IMR-90 (cell line): ENCODE measurements at regions not wholly inside any gene's neighbourhood (a gene's known extent, or its start where the extent isn't known, plus 50 kb on each side); places are given as distances from the start of the nearest gene placed in this dataset.

Source experiments
- ATAC-seq: fragments of 200-7000 bp; cut with Tn5 transposase; 2 replicates; pipeline ENCODE4 v1.9.1; 2020; ENCODE audit warnings: low read depth, mild to moderate bottlenecking, moderate library complexity
- BruUV-seq: library from RNA; stranded (reverse); fragments of 400-500 nt; replicated peaks from 2 replicates; lab custom pipeline; 2021; lab: Mats Ljungman, UMichigan
- CTCF ChIA-PET: fragments of 300-600 bp; formaldehyde crosslinking; extraction: SDS; loops from one replicate; lab custom pipeline; 2021; ENCODE audit warnings: antibody characterized with exemption; lab: Yijun Ruan, JAX
- POLR2A ChIA-PET: fragments of 300-600 bp; sonication (Branson Sonifier 250); formaldehyde crosslinking; loops from one replicate; lab custom pipeline; 2022; ENCODE audit warnings: antibody characterized with exemption; ENCODE audit not compliant: unreplicated experiment; lab: Charles Lee
- DNase-seq: peaks from one replicate; pipeline ENCODE4 v3.0.0; 2013
- H2AFZ ChIP-seq: replicated peaks from 2 replicates; pipeline ENCODE3; 2013; ENCODE audit warnings: low read length, mild to moderate bottlenecking; ENCODE audit not compliant: poor library complexity
- H2AK5ac ChIP-seq: 2 replicates; pipeline ENCODE4 v1.6.1; 2013; ENCODE audit warnings: low read depth, low read length, inconsistent platforms
- H2AK9ac ChIP-seq: replicated peaks from 2 replicates; pipeline ENCODE3; 2013; ENCODE audit warnings: mild to moderate bottlenecking, low read depth, low read length, moderate library complexity; ENCODE audit not compliant: poor library complexity
- H2BK120ac ChIP-seq: 2 replicates; pipeline ENCODE4 v1.6.1; 2013; ENCODE audit warnings: low read depth, low read length, inconsistent platforms
- H2BK15ac ChIP-seq: 3 replicates; pipeline ENCODE4 v1.6.1; 2013; ENCODE audit warnings: low read depth, low read length, inconsistent platforms
- H2BK20ac ChIP-seq: 2 replicates; pipeline ENCODE4 v1.6.1; 2013; ENCODE audit warnings: low read depth, mild to moderate bottlenecking, inconsistent platforms, low read length, moderate library complexity
- H2BK5ac ChIP-seq: 2 replicates; pipeline ENCODE4 v1.6.1; 2013; ENCODE audit warnings: mild to moderate bottlenecking, low read depth, low read length, inconsistent platforms; ENCODE audit not compliant: poor library complexity, severe bottlenecking
- H3K14ac ChIP-seq: replicated peaks from 2 replicates; pipeline ENCODE4 v1.6.1; 2013; ENCODE audit warnings: low read depth, low read length, inconsistent platforms
- H3K18ac ChIP-seq: 2 replicates; pipeline ENCODE4 v1.6.1; 2013; ENCODE audit warnings: low read depth, low read length, control low read depth
- H3K23ac ChIP-seq: 2 replicates; pipeline ENCODE4 v1.6.1; 2013; ENCODE audit warnings: low read depth, low read length, inconsistent platforms
- H3K27ac ChIP-seq: 2 replicates; pipeline ENCODE4 v1.5.1; 2013; ENCODE audit warnings: mild to moderate bottlenecking, control low read depth, low read length; ENCODE audit not compliant: insufficient read depth
- H3K27me3 ChIP-seq: 2 replicates; pipeline ENCODE4 v1.6.1; 2013; ENCODE audit warnings: low read length; ENCODE audit not compliant: control insufficient read depth, insufficient read depth
- H3K36me3 ChIP-seq: 2 replicates; pipeline ENCODE4 v1.6.1; 2013; ENCODE audit warnings: low read length, mixed read lengths; ENCODE audit not compliant: control insufficient read depth, insufficient read depth
- H3K4ac ChIP-seq: 2 replicates; pipeline ENCODE4 v1.6.1; 2013; ENCODE audit warnings: low read depth, low read length, inconsistent platforms
- H3K4me1 ChIP-seq: 2 replicates; pipeline ENCODE4 v1.6.1; 2013; ENCODE audit warnings: low read length, mixed read lengths; ENCODE audit not compliant: control insufficient read depth, insufficient read depth
- H3K4me2 ChIP-seq: 2 replicates; pipeline ENCODE4 v1.6.1; 2013; ENCODE audit warnings: low read depth, mild to moderate bottlenecking, control low read depth, low read length, moderate library complexity
- H3K4me3 ChIP-seq: 2 replicates; pipeline ENCODE4 v1.5.1; 2013; ENCODE audit warnings: low read depth, mild to moderate bottlenecking, control low read depth, low read length, moderate library complexity; ENCODE audit not compliant: insufficient read depth
- H3K56ac ChIP-seq: 2 replicates; pipeline ENCODE4 v1.6.1; 2013; ENCODE audit warnings: low read length, inconsistent platforms; ENCODE audit not compliant: insufficient read depth; ENCODE audit errors: extremely low read depth
- H3K79me1 ChIP-seq, 2 experiments: 2 replicates each; pipeline ENCODE4 v1.6.1; 2013; ENCODE audit warnings: low read length in 2 of 2, inconsistent platforms in 1 of 2, low read depth in 1 of 2
- H3K9ac ChIP-seq: 2 replicates; pipeline ENCODE4 v1.6.1; 2013; ENCODE audit warnings: low read depth, low read length, control low read depth
- H3K9me1 ChIP-seq: 2 replicates; pipeline ENCODE4 v1.6.1; 2013; ENCODE audit warnings: low read length, inconsistent platforms; ENCODE audit not compliant: insufficient read depth
- H3K9me3 ChIP-seq: 2 replicates; pipeline ENCODE4 v1.6.1; 2013; ENCODE audit warnings: low read length; ENCODE audit not compliant: control insufficient read depth, insufficient read depth
- H4K20me1 ChIP-seq: 2 replicates; pipeline ENCODE4 v1.6.1; 2013; ENCODE audit warnings: low read length, inconsistent platforms; ENCODE audit not compliant: insufficient read depth
- H4K5ac ChIP-seq: 2 replicates; pipeline ENCODE4 v1.6.1; 2013; ENCODE audit warnings: mild to moderate bottlenecking, low read depth, low read length, control low read depth
- H4K8ac ChIP-seq, 2 experiments: 2 replicates each; pipeline ENCODE4 v1.6.1; 2013; ENCODE audit warnings: low read depth in 2 of 2, low read length in 2 of 2, control low read depth in 1 of 2, inconsistent platforms in 1 of 2
- H4K91ac ChIP-seq: 2 replicates; pipeline ENCODE4 v1.6.1; 2013; ENCODE audit warnings: low read depth, low read length, inconsistent platforms; ENCODE audit not compliant: insufficient read depth
- CEBPB ChIP-seq: IDR thresholded peaks from 2 replicates; pipeline ENCODE4 v1.6.1; 2012; ENCODE audit warnings: low read depth, low read length, improper control_type of control experiment
- CTCF ChIP-seq: conservative IDR thresholded peaks from 2 replicates; pipeline ENCODE4 v1.5.1; 2012; ENCODE audit warnings: mild to moderate bottlenecking, low read depth, low read length, improper control_type of control experiment
- MAFK ChIP-seq: IDR thresholded peaks from 2 replicates; pipeline ENCODE4 v1.6.1; 2012; ENCODE audit warnings: low read depth, low read length, improper control_type of control experiment
- RAD21 ChIP-seq: IDR thresholded peaks from 2 replicates; pipeline ENCODE4 v1.6.1; 2012; ENCODE audit warnings: low read length, improper control_type of control experiment
- RFX5 ChIP-seq: IDR thresholded peaks from 2 replicates; pipeline ENCODE4 v1.8.0; 2012; ENCODE audit warnings: low read depth, mild to moderate bottlenecking, low read length, moderate library complexity
- SMC3 ChIP-seq: fragments of 150-350 bp; IDR thresholded peaks from 2 replicates; pipeline ENCODE4 v1.6.1; 2016; ENCODE audit warnings: low read depth, mild to moderate bottlenecking, antibody characterized with exemption, low read length, moderate library complexity
- WGBS, 2 experiments: methylation state at CpG; one replicate each; pipeline versions ENCODE4 v1.1.5 to v1.1.7; 2013; ENCODE audit warnings: missing lambda C conversion rate in 2 of 2; ENCODE audit not compliant: insufficient read length in 1 of 2; ENCODE audit errors: extremely low coverage in 2 of 2; 5-methylcytosine and 5-hydroxymethylcytosine counted together
- dilution Hi-C: fragments of 300-500 bp; cut with HindIII; formaldehyde crosslinking; loops from one replicate; pipeline ENCODE4 v1.14.3; 2018; ENCODE audit warnings: low sequenced_read_pairs; ENCODE audit not compliant: unreplicated experiment
- in situ Hi-C: fragments of 300-500 bp; cut with MboI; formaldehyde crosslinking; loops from 3 replicates; pipeline ENCODE4 v1.14.3; 2019; ENCODE audit warnings: low sequenced_read_pairs, inconsistent platforms, mixed read lengths
- intact Hi-C: fragments of 100-400 bp; cut with micrococcal nuclease; formaldehyde crosslinking; loops from 2 replicates; pipeline ENCODE4 v1.10.0; 2022

GRCh38 chr11:38791346-38791961 is 2193.4 kb upstream of the RAG2 start:
- H3K27ac ChIP-seq: no peak overlapping the region
- WGBS, 2 experiments: no CpG with 5 or more reads among the region's 4 CpGs
- H3K4me2 ChIP-seq: no peak overlapping the region
- dilution Hi-C loops: no loop called here
- no peaks in the 10 kb centered on the region for H3K79me1 ChIP-seq
- H2AFZ ChIP-seq: no peak overlapping the region
- no peak for TF ChIP-seq CEBPB
- TF ChIP-seq MAFK: no peak
- TF ChIP-seq SMC3: peak; percentile 56
- TF ChIP-seq RAD21: peak; percentile 83
- TF ChIP-seq RFX5: no peak
- TF ChIP-seq CTCF: peak; percentile 77
- H3K27me3 ChIP-seq: no peaks in the 10 kb centered on the region
- H2BK5ac ChIP-seq: no peak overlapping the region
- CTCF ChIA-PET: interaction anchor here (0.8 to 1.6 kb wide), 4 partner anchors 845 to 1847 kb away, joined by 3 to 7 read pairs (median 4); no protein-coding TSS in a partner anchor
- in situ Hi-C loops: loop anchor here (25.0 kb wide), 3 partner anchors 854 to 1354 kb away; no protein-coding TSS in a partner anchor
- DNase-seq (peak; percentile 58), ATAC-seq (peak; percentile 71)
- no peak overlapping the region for H3K56ac ChIP-seq
- no peak overlapping the region for H2BK20ac ChIP-seq
- no TSS peak for BruUV-seq
- H4K5ac ChIP-seq: no peak overlapping the region
- no peak overlapping the region for H3K14ac ChIP-seq
- H3K4ac ChIP-seq: no peak overlapping the region
- no peaks in the 10 kb centered on the region for H3K9me1 ChIP-seq
- no peak overlapping the region for H2BK15ac ChIP-seq
- H2BK120ac ChIP-seq: no peak overlapping the region
- no peaks in the 10 kb centered on the region for H3K36me3 ChIP-seq
- H3K4me1 ChIP-seq: no peaks in the 10 kb centered on the region
- POLR2A ChIA-PET: no interaction called here
- no peak overlapping the region for H4K8ac ChIP-seq
- H4K20me1 ChIP-seq: no peaks in the 10 kb centered on the region
- no peak overlapping the region for H3K4me3 ChIP-seq
- H3K23ac ChIP-seq: no peak overlapping the region
- H3K9ac ChIP-seq: no peak overlapping the region
- no peak overlapping the region for H3K18ac ChIP-seq
- no peak overlapping the region for H4K91ac ChIP-seq
- intact Hi-C loops: loop anchor here (1.0 to 10.0 kb wide), 3 partner anchors 845 to 1503 kb away; no protein-coding TSS in a partner anchor
- no peaks in the 10 kb centered on the region for H3K9me3 ChIP-seq
- no peak overlapping the region for H2AK5ac ChIP-seq
- no peak overlapping the region for H2AK9ac ChIP-seq
